Liver (tissue), 8 donors: ENCODE measurements at regions not wholly inside any gene's neighbourhood (a gene's known extent, or its start where the extent isn't known, plus 50 kb on each side); places are given as distances from the start of the nearest gene placed in this dataset.

ENCODE experiments used
- DNase-seq: peaks from one replicate; pipeline ENCODE4 v3.0.0-alpha.2; 2017; ENCODE audit warnings: low spot score
- H3K27ac ChIP-seq, 2 donors: one replicate each; pipeline ENCODE4 v1.7.0; 2013; ENCODE audit warnings: inconsistent platforms in 2 of 2, low read length in 2 of 2, control low read depth in 1 of 2, low read depth in 1 of 2, mild to moderate bottlenecking in 1 of 2
- H3K27me3 ChIP-seq, 4 donors: one replicate each; pipeline versions ENCODE4 v1.6.1 to v1.7.0; 2013; ENCODE audit warnings: low read length in 3 of 4, inconsistent platforms in 1 of 4, mild to moderate bottlenecking in 1 of 4, moderate library complexity in 1 of 4; ENCODE audit not compliant: control insufficient read depth in 4 of 4, insufficient read depth in 4 of 4
- H3K36me3 ChIP-seq, 4 donors: one replicate each; pipeline versions ENCODE4 v1.6.1 to v1.7.0; 2013; ENCODE audit warnings: low read length in 3 of 4, mild to moderate bottlenecking in 3 of 4, low read depth in 1 of 4, moderate library complexity in 1 of 4; ENCODE audit not compliant: control insufficient read depth in 4 of 4, insufficient read depth in 3 of 4
- H3K4me1 ChIP-seq, 4 donors: one replicate each; pipeline versions ENCODE4 v1.6.1 to v1.7.0; 2013; ENCODE audit warnings: low read length in 3 of 4, mild to moderate bottlenecking in 3 of 4, moderate library complexity in 1 of 4; ENCODE audit not compliant: control insufficient read depth in 4 of 4, insufficient read depth in 4 of 4
- H3K4me3 ChIP-seq, 3 donors: one replicate each; pipeline versions ENCODE4 v1.6.1 to v1.7.0; 2013; ENCODE audit warnings: low read length in 3 of 3, control low read depth in 1 of 3, low read depth in 1 of 3, mild to moderate bottlenecking in 1 of 3
- H3K9ac ChIP-seq, 2 donors: one replicate each; pipeline ENCODE4 v1.7.0; 2013; ENCODE audit warnings: low read length in 2 of 2, mild to moderate bottlenecking in 2 of 2, moderate library complexity in 2 of 2, control low read depth in 1 of 2, low read depth in 1 of 2
- H3K9me3 ChIP-seq, 4 donors: one replicate each; pipeline versions ENCODE4 v1.6.1 to v1.7.0; 2013; ENCODE audit warnings: low read length in 3 of 4; ENCODE audit not compliant: control insufficient read depth in 4 of 4
- CTCF ChIP-seq: fragments of 150-350 bp; IDR thresholded peaks from 2 replicates; pipeline ENCODE4 v1.5.1; 2017; ENCODE audit warnings: improper control_type of control experiment, low read depth, low read length; ENCODE audit not compliant: missing input control
- FOXA1 ChIP-seq: IDR thresholded peaks from 2 replicates; pipeline ENCODE4 v1.6.1; 2016; ENCODE audit warnings: antibody characterized with exemption
- GABPA ChIP-seq, 2 donors: IDR thresholded peaks in 1 of 2; conservative IDR thresholded peaks in 1 of 2; 2 replicates each; pipeline ENCODE4 v1.6.1; 2016; ENCODE audit warnings: antibody characterized with exemption in 2 of 2, mild to moderate bottlenecking in 1 of 2, moderate library complexity in 1 of 2
- HNF4A ChIP-seq, 2 donors: conservative IDR thresholded peaks; 2 replicates each; pipeline ENCODE4 v1.6.1; 2016; ENCODE audit warnings: antibody characterized with exemption in 2 of 2, mild to moderate bottlenecking in 2 of 2
- MAX ChIP-seq: IDR thresholded peaks from 2 replicates; pipeline ENCODE4 v1.6.1; 2016; ENCODE audit warnings: antibody characterized with exemption
- NR2F2 ChIP-seq: IDR thresholded peaks from 2 replicates; pipeline ENCODE4 v1.6.1; 2016; ENCODE audit warnings: antibody characterized with exemption
- RXRA ChIP-seq, 2 donors: IDR thresholded peaks; 2 replicates each; pipeline ENCODE4 v1.6.1; 2017 to 2018; ENCODE audit warnings: antibody characterized with exemption in 2 of 2, mild to moderate bottlenecking in 1 of 2
- WGBS: extraction: QIAGEN DNeasy Blood & Tissue Kit; methylation state at CpG from one replicate; pipeline ENCODE4 v1.1.7; 2013; 5-methylcytosine and 5-hydroxymethylcytosine counted together
- TF ChIP-seq, protein P1 (sequence below): IDR thresholded peaks from 2 replicates; pipeline ENCODE4 v1.6.1; 2016; ENCODE audit warnings: antibody characterized with exemption, mild to moderate bottlenecking
- donor health status: healthy.
- donor health status: healthy.
- donor health status: healthy.
- donor health status: healthy.
- donor health status: healthy.

DNA sequence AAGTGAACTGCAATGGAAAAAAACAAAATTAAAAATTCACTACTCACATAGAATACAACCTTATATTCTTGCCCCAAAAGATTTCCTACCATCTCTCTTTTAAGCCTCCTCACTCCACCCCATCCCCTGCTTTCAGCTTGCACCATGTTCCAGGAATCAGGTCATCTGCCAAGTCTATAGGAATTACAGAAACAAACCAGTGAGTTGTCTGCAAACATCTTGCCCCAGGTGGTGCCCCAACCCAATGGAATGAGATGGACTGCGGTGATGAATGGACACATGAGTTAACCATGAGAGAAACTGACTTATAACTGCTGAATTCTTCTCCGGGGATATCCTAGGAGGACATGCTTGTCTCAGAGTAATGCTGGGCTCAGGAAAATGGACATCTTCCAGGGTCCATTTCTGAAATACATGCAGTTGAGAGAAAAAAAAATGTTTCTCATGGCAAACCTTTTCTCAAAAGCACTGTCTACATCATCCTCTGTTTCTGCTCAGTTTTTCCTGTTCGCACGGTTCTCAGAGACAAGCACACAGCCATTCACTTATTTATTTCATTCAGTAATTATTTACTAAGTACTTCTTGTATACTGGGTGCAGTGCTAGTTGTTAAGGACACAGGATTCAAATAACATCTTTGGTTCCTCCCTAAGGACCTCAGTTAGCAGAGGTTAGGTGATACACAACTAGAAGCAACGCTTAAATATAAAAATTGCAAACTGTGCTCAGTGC lies 350.0 kb downstream of the RND3 start:
- DNase-seq, result no peak
- 93% methylated on average over 5 of the region's 5 CpGs for WGBS
- peaks cover 3 to 15% (median 10%) of the 10 kb centered on the region in 4 donors for H3K4me1 ChIP-seq

DNA sequence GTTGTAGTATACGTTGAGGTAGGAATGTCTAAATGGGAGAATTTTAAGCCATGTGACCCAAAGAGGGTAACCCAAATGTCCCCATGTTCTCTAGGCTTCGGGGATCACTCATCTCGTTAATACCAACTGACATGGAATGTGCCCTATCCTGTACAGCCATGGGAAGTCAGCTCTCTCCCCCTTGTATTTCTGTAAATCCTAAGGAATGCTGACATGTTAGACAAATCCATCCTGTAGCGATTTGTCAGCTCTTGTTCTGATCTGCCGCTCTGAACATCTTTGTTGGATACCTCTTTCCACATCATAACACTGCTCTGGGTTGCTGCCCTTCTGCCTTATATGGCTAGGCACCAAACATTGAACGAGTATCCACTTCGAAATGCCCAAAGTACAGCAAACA lies 350.6 kb downstream of the RND3 start:
- peaks cover 3 to 15% (median 10%) of the 10 kb centered on the region in 4 donors for H3K4me1 ChIP-seq
- no peak for TF ChIP-seq GABPA (IDR thresholded peaks at IDR 0.05 in 1 of 2, conservative IDR thresholded peaks at IDR 0.05 in 1 of 2)
- H3K4me3 ChIP-seq, result no peak overlapping the region
- H3K9me3 ChIP-seq, result no peaks in the 10 kb centered on the region
- WGBS, result 79% methylated on average over 7 of the region's 7 CpGs
- H3K27ac ChIP-seq, result no peak overlapping the region
- no peak overlapping the region for H3K9ac ChIP-seq
- H3K27me3 ChIP-seq, result no peaks in the 10 kb centered on the region
- no peaks in the 10 kb centered on the region for H3K36me3 ChIP-seq
- DNase-seq, result no peak

More for the DNA sequence above, 350.0 kb downstream of the RND3 start:
- Histone ChIP-seq H3K9ac (no peak overlapping the region), H3K27me3 (no peaks in the 10 kb centered on the region), H3K27ac (no peak overlapping the region), H3K36me3 (no peaks in the 10 kb centered on the region), H3K4me3 (no peak overlapping the region), H3K9me3 (no peaks in the 10 kb centered on the region)
- TF ChIP-seq, protein P1, sequence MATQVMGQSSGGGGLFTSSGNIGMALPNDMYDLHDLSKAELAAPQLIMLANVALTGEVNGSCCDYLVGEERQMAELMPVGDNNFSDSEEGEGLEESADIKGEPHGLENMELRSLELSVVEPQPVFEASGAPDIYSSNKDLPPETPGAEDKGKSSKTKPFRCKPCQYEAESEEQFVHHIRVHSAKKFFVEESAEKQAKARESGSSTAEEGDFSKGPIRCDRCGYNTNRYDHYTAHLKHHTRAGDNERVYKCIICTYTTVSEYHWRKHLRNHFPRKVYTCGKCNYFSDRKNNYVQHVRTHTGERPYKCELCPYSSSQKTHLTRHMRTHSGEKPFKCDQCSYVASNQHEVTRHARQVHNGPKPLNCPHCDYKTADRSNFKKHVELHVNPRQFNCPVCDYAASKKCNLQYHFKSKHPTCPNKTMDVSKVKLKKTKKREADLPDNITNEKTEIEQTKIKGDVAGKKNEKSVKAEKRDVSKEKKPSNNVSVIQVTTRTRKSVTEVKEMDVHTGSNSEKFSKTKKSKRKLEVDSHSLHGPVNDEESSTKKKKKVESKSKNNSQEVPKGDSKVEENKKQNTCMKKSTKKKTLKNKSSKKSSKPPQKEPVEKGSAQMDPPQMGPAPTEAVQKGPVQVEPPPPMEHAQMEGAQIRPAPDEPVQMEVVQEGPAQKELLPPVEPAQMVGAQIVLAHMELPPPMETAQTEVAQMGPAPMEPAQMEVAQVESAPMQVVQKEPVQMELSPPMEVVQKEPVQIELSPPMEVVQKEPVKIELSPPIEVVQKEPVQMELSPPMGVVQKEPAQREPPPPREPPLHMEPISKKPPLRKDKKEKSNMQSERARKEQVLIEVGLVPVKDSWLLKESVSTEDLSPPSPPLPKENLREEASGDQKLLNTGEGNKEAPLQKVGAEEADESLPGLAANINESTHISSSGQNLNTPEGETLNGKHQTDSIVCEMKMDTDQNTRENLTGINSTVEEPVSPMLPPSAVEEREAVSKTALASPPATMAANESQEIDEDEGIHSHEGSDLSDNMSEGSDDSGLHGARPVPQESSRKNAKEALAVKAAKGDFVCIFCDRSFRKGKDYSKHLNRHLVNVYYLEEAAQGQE, result no peak
- no peak for TF ChIP-seq FOXA1

- Histone ChIP-seq H3K27me3 (no peaks in the 10 kb centered on the region), H3K9ac (no peak overlapping the region), H3K4me1 (peaks cover 3 to 15% (median 10%) of the 10 kb centered on the region in 4 donors), H3K4me3 (no peak overlapping the region), H3K27ac (no peak overlapping the region), H3K36me3 (no peaks in the 10 kb centered on the region), H3K9me3 (no peaks in the 10 kb centered on the region)
- WGBS, result 82% methylated on average over 3 of the region's 3 CpGs
- TF ChIP-seq CTCF (no peak), MAX (no peak), HNF4A (conservative IDR thresholded peaks at IDR 0.05) (no peak), RXRA (IDR thresholded peaks at IDR 0.05) (no peak), NR2F2 (no peak)
- DNase-seq, result no peak
Observed at GRCh38 chr2:150136401-150136800, 351.1 kb downstream of the RND3 start.
